ENCODE measurements at regions not wholly inside any gene's neighbourhood (a gene's known extent, or its start where the extent isn't known, plus 50 kb on each side); places are given as distances from the start of the nearest gene placed in this dataset.
A peak's percentile ranks its signal among the peaks of the same experiment; 100 is the strongest.

- no peak overlapping the region for H3K27ac ChIP-seq (ENCODE audit: low read depth in 1 of 2, low read length in 1 of 2)
- no peak overlapping the region for H3K9ac ChIP-seq (ENCODE audit: insufficient read depth in 1 of 2, low read length in 2 of 2)
- 62 to 71% methylated on average over 2 of the region's 2 CpGs for WGBS, 2 donors
- ATAC-seq (ENCODE audit: insufficient read depth, low FRiP score): no peak
- DNase-seq: no peak
- no peaks in the 10 kb centered on the region for H3K4me1 ChIP-seq (ENCODE audit: control insufficient read depth in 5 of 5, insufficient read depth in 5 of 5, low read length in 5 of 5)
- peaks cover 0 to 9% (median 2%) of the 10 kb centered on the region in 3 donors for H3K27me3 ChIP-seq (ENCODE audit: control insufficient read depth in 3 of 3, insufficient read depth in 3 of 3, low read length in 2 of 3)
- no peaks in the 10 kb centered on the region for H3K36me3 ChIP-seq (ENCODE audit: control insufficient read depth in 4 of 4, insufficient read depth in 4 of 4, low read length in 4 of 4)
- H3K9me3 ChIP-seq (ENCODE audit: control insufficient read depth in 4 of 4, insufficient read depth in 3 of 4, low read length in 3 of 4): no peaks in the 10 kb centered on the region
- TF ChIP-seq, protein P1, sequence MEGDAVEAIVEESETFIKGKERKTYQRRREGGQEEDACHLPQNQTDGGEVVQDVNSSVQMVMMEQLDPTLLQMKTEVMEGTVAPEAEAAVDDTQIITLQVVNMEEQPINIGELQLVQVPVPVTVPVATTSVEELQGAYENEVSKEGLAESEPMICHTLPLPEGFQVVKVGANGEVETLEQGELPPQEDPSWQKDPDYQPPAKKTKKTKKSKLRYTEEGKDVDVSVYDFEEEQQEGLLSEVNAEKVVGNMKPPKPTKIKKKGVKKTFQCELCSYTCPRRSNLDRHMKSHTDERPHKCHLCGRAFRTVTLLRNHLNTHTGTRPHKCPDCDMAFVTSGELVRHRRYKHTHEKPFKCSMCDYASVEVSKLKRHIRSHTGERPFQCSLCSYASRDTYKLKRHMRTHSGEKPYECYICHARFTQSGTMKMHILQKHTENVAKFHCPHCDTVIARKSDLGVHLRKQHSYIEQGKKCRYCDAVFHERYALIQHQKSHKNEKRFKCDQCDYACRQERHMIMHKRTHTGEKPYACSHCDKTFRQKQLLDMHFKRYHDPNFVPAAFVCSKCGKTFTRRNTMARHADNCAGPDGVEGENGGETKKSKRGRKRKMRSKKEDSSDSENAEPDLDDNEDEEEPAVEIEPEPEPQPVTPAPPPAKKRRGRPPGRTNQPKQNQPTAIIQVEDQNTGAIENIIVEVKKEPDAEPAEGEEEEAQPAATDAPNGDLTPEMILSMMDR (IDR thresholded peaks at IDR 0.05; ENCODE audit: control extremely low read depth, extremely low read depth): no peak
- no peak overlapping the region for H3K4me3 ChIP-seq
These were observed 1156.7 kb downstream of the FAM133A start for GRCh38 chrX:94830717-94831116.

- no peaks in the 10 kb centered on the region for H3K36me3 ChIP-seq (ENCODE audit: control insufficient read depth in 4 of 4, insufficient read depth in 4 of 4, low read length in 4 of 4)
- no peak overlapping the region for H3K27ac ChIP-seq (ENCODE audit: low read depth in 1 of 2, low read length in 1 of 2)
- no peak overlapping the region for H3K9ac ChIP-seq (ENCODE audit: insufficient read depth in 1 of 2, low read length in 2 of 2)
- no peaks in the 10 kb centered on the region for H3K4me1 ChIP-seq (ENCODE audit: control insufficient read depth in 5 of 5, insufficient read depth in 5 of 5, low read length in 5 of 5)
- no peak overlapping the region for H3K4me3 ChIP-seq
- TF ChIP-seq, protein P1 (IDR thresholded peaks at IDR 0.05; ENCODE audit: control extremely low read depth, extremely low read depth): no peak
- DNase-seq (peak in 2 of 3 donors; percentile 1 to 26), ATAC-seq (ENCODE audit: insufficient read depth, low FRiP score) (no peak)
- H3K9me3 ChIP-seq (ENCODE audit: control insufficient read depth in 4 of 4, insufficient read depth in 3 of 4, low read length in 3 of 4): no peaks in the 10 kb centered on the region
- H3K27me3 ChIP-seq (ENCODE audit: control insufficient read depth in 3 of 3, insufficient read depth in 3 of 3, low read length in 2 of 3): peaks cover 0 to 10% (median 2%) of the 10 kb centered on the region in 3 donors
These were observed 1157.4 kb downstream of the FAM133A start for GRCh38 chrX:94831364-94831763.

DNA sequence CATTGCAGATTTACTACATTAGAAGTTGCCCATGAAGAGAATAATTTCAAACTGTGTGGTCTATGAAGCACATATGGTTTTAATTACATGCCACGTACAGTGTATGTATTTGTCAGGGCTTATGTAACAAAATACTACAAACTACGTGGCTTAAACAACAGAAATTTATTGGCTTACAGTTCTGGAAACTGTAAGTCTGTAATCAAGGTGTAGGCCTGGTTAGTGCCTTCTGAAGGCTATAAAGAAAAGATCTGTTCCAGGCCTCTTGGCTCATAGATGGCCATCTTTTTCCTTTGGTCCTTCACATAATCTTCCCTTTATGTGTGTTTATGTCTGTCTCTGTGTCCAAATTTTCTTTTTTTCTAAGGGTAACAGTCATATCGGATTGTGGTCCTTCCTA is 1160.2 kb downstream of the FAM133A start:
- Histone ChIP-seq H3K36me3 (ENCODE audit: control insufficient read depth in 4 of 4, insufficient read depth in 4 of 4, low read length in 4 of 4) (no peaks in the 10 kb centered on the region), H3K9me3 (ENCODE audit: control insufficient read depth in 4 of 4, insufficient read depth in 3 of 4, low read length in 3 of 4) (no peaks in the 10 kb centered on the region), H3K9ac (ENCODE audit: insufficient read depth in 1 of 2, low read length in 2 of 2) (no peak overlapping the region), H3K27ac (ENCODE audit: low read depth in 1 of 2, low read length in 1 of 2) (no peak overlapping the region), H3K27me3 (ENCODE audit: control insufficient read depth in 3 of 3, insufficient read depth in 3 of 3, low read length in 2 of 3) (peaks cover 0 to 12% (median 2%) of the 10 kb centered on the region in 3 donors), H3K4me3 (no peak overlapping the region), H3K4me1 (ENCODE audit: control insufficient read depth in 5 of 5, insufficient read depth in 5 of 5, low read length in 5 of 5) (no peaks in the 10 kb centered on the region)
- DNase-seq (no peak), ATAC-seq (ENCODE audit: insufficient read depth, low FRiP score) (no peak)
- WGBS, 2 donors: 60 to 75% methylated on average over 3 of the region's 3 CpGs
- TF ChIP-seq, protein P1 (IDR thresholded peaks at IDR 0.05; ENCODE audit: control extremely low read depth, extremely low read depth): no peak

DNA sequence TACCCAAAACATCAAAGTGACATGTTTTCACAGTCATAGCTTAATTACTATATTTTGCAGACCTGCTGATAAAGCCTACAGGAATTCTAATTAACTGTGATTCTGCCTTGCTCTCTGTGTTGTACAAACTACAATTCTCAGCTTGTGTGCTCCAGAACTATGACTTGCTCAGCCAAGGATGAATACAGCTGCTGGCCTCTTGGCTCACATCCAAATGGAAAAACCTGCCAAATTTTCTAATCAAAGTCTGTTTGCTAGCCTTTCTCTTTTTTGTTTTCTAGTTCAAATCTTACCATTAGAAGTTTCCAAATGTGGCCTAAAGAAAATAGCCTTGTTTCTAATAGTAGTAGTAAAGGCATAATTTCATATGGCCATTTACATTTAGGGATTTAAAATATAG is 1176.8 kb downstream of the FAM133A start:
- Histone ChIP-seq H3K9me3 (ENCODE audit: control insufficient read depth in 4 of 4, insufficient read depth in 3 of 4, low read length in 3 of 4) (no peaks in the 10 kb centered on the region), H3K4me3 (no peak overlapping the region), H3K4me1 (ENCODE audit: control insufficient read depth in 5 of 5, insufficient read depth in 5 of 5, low read length in 5 of 5) (no peaks in the 10 kb centered on the region), H3K27me3 (ENCODE audit: control insufficient read depth in 3 of 3, insufficient read depth in 3 of 3, low read length in 2 of 3) (peaks cover 0 to 2% (median 0%) of the 10 kb centered on the region in 3 donors), H3K27ac (ENCODE audit: low read depth in 1 of 2, low read length in 1 of 2) (no peak overlapping the region), H3K36me3 (ENCODE audit: control insufficient read depth in 4 of 4, insufficient read depth in 4 of 4, low read length in 4 of 4) (no peaks in the 10 kb centered on the region), H3K9ac (ENCODE audit: insufficient read depth in 1 of 2, low read length in 2 of 2) (no peak overlapping the region)
- no peak for ATAC-seq (ENCODE audit: insufficient read depth, low FRiP score)
- peak; percentile 32 to 60 (median 40) for DNase-seq
- TF ChIP-seq, protein P1 (IDR thresholded peaks at IDR 0.05; ENCODE audit: control extremely low read depth, extremely low read depth): no peak

Measured in lung (tissue), 11 donors.